ENCODE measurements at regions not wholly inside any gene's neighbourhood (a gene's known extent, or its start where the extent isn't known, plus 50 kb on each side); places are given as distances from the start of the nearest gene placed in this dataset.

GRCh38 chr15:96736384-96736783 lies 405.9 kb downstream of the NR2F2 start:
- Histone ChIP-seq H3K9ac (ENCODE audit: low read depth, low read length) (no peak overlapping the region), H3K27ac (ENCODE audit: low read depth, low read length) (no peak overlapping the region), H3K27me3 (ENCODE audit: insufficient read depth, low read length) (no peaks in the 10 kb centered on the region), H3K4me1 (ENCODE audit: insufficient read depth, low read length) (peaks cover 6% of the 10 kb centered on the region), H3K4me3 (ENCODE audit: low read length) (no peak overlapping the region), H3K9me3 (ENCODE audit: insufficient read depth, low read depth, low read length) (no peaks in the 10 kb centered on the region), H3K36me3 (ENCODE audit: insufficient read depth, low read length) (no peaks in the 10 kb centered on the region)
- 94% methylated on average over 2 of the region's 2 CpGs for WGBS

GRCh38 chr15:96737408-96737807 lies 406.9 kb downstream of the NR2F2 start:
- H3K36me3 ChIP-seq (ENCODE audit: insufficient read depth, low read length) = no peaks in the 10 kb centered on the region
- H3K4me3 ChIP-seq (ENCODE audit: low read length) = no peak overlapping the region
- no peak overlapping the region for H3K9ac ChIP-seq (ENCODE audit: low read depth, low read length)
- 97% methylated on average over 6 of the region's 6 CpGs for whole genome bisulfite sequencing
- H3K27me3 ChIP-seq (ENCODE audit: insufficient read depth, low read length) = no peaks in the 10 kb centered on the region
- no peak overlapping the region for H3K27ac ChIP-seq (ENCODE audit: low read depth, low read length)
- peaks cover 6% of the 10 kb centered on the region for H3K4me1 ChIP-seq (ENCODE audit: insufficient read depth, low read length)
- H3K9me3 ChIP-seq (ENCODE audit: insufficient read depth, low read depth, low read length) = no peaks in the 10 kb centered on the region

- Histone ChIP-seq H3K9me3 (ENCODE audit: insufficient read depth, low read depth, low read length) (no peaks in the 10 kb centered on the region), H3K9ac (ENCODE audit: low read depth, low read length) (no peak overlapping the region), H3K4me3 (ENCODE audit: low read length) (no peak overlapping the region), H3K4me1 (ENCODE audit: insufficient read depth, low read length) (peaks cover 3% of the 10 kb centered on the region; the same call in 1 of the 2 replicates), H3K27ac (ENCODE audit: low read depth, low read length) (no peak overlapping the region), H3K27me3 (ENCODE audit: insufficient read depth, low read length) (no peaks in the 10 kb centered on the region), H3K36me3 (ENCODE audit: insufficient read depth, low read length) (no peaks in the 10 kb centered on the region)
- 81% methylated on average over 2 of the region's 4 CpGs for WGBS
Observed at GRCh38 chr15:96746665-96747064, 416.2 kb downstream of the NR2F2 start.

- Histone ChIP-seq H3K9me3 (ENCODE audit: insufficient read depth, low read depth, low read length) (no peaks in the 10 kb centered on the region), H3K36me3 (ENCODE audit: insufficient read depth, low read length) (no peaks in the 10 kb centered on the region), H3K4me1 (ENCODE audit: insufficient read depth, low read length) (peaks cover 3% of the 10 kb centered on the region; the same call in 1 of the 2 replicates), H3K4me3 (ENCODE audit: low read length) (no peak overlapping the region), H3K27me3 (ENCODE audit: insufficient read depth, low read length) (no peaks in the 10 kb centered on the region), H3K27ac (ENCODE audit: low read depth, low read length) (no peak overlapping the region), H3K9ac (ENCODE audit: low read depth, low read length) (no peak overlapping the region)
- 94% methylated on average over 4 of the region's 4 CpGs for WGBS
Observed at GRCh38 chr15:96747291-96747690, 416.8 kb downstream of the NR2F2 start.

GRCh38 chr15:96750361-96750760 lies 419.9 kb downstream of the NR2F2 start:
- Histone ChIP-seq H3K4me1 (ENCODE audit: insufficient read depth, low read length) (peaks cover 3% of the 10 kb centered on the region; the same call in 1 of the 2 replicates), H3K27me3 (ENCODE audit: insufficient read depth, low read length) (no peaks in the 10 kb centered on the region), H3K9ac (ENCODE audit: low read depth, low read length) (no peak overlapping the region), H3K9me3 (ENCODE audit: insufficient read depth, low read depth, low read length) (no peaks in the 10 kb centered on the region), H3K36me3 (ENCODE audit: insufficient read depth, low read length) (no peaks in the 10 kb centered on the region), H3K4me3 (ENCODE audit: low read length) (no peak overlapping the region), H3K27ac (ENCODE audit: low read depth, low read length) (no peak overlapping the region)
- WGBS = 96% methylated on average over 3 of the region's 3 CpGs

- Histone ChIP-seq H3K27ac (ENCODE audit: low read depth, low read length) (no peak overlapping the region), H3K4me3 (ENCODE audit: low read length) (no peak overlapping the region), H3K4me1 (ENCODE audit: insufficient read depth, low read length) (no peaks in the 10 kb centered on the region), H3K36me3 (ENCODE audit: insufficient read depth, low read length) (no peaks in the 10 kb centered on the region), H3K9ac (ENCODE audit: low read depth, low read length) (no peak overlapping the region), H3K9me3 (ENCODE audit: insufficient read depth, low read depth, low read length) (no peaks in the 10 kb centered on the region), H3K27me3 (ENCODE audit: insufficient read depth, low read length) (no peaks in the 10 kb centered on the region)
- 93% methylated on average over 3 of the region's 3 CpGs for WGBS
Observed at GRCh38 chr15:96756146-96756545, 425.6 kb downstream of the NR2F2 start.

GRCh38 chr15:96756656-96757055 lies 426.2 kb downstream of the NR2F2 start:
- H3K4me1 ChIP-seq (ENCODE audit: insufficient read depth, low read length) = no peaks in the 10 kb centered on the region
- no peaks in the 10 kb centered on the region for H3K9me3 ChIP-seq (ENCODE audit: insufficient read depth, low read depth, low read length)
- H3K27me3 ChIP-seq (ENCODE audit: insufficient read depth, low read length) = no peaks in the 10 kb centered on the region
- WGBS = 91% methylated on average over 12 of the region's 15 CpGs
- H3K4me3 ChIP-seq (ENCODE audit: low read length) = no peak overlapping the region
- no peak overlapping the region for H3K27ac ChIP-seq (ENCODE audit: low read depth, low read length)
- no peak overlapping the region for H3K9ac ChIP-seq (ENCODE audit: low read depth, low read length)
- H3K36me3 ChIP-seq (ENCODE audit: insufficient read depth, low read length) = no peaks in the 10 kb centered on the region

- no peaks in the 10 kb centered on the region for H3K4me1 ChIP-seq (ENCODE audit: insufficient read depth, low read length)
- no peak overlapping the region for H3K9ac ChIP-seq (ENCODE audit: low read depth, low read length)
- H3K36me3 ChIP-seq (ENCODE audit: insufficient read depth, low read length) = no peaks in the 10 kb centered on the region
- H3K9me3 ChIP-seq (ENCODE audit: insufficient read depth, low read depth, low read length) = no peaks in the 10 kb centered on the region
- no peaks in the 10 kb centered on the region for H3K27me3 ChIP-seq (ENCODE audit: insufficient read depth, low read length)
- no peak overlapping the region for H3K27ac ChIP-seq (ENCODE audit: low read depth, low read length)
- no peak overlapping the region for H3K4me3 ChIP-seq (ENCODE audit: low read length)
Observed at GRCh38 chr15:96762566-96762965, 432.1 kb downstream of the NR2F2 start.

GRCh38 chr15:96764501-96764900 lies 434.0 kb downstream of the NR2F2 start:
- Histone ChIP-seq H3K4me1 (ENCODE audit: insufficient read depth, low read length) (0 out of 2 replicates have a peak, but pooled peaks cover 3% of the 10 kb centered on the region), H3K9me3 (ENCODE audit: insufficient read depth, low read depth, low read length) (no peaks in the 10 kb centered on the region), H3K9ac (ENCODE audit: low read depth, low read length) (no peak overlapping the region), H3K27ac (ENCODE audit: low read depth, low read length) (no peak overlapping the region), H3K4me3 (ENCODE audit: low read length) (no peak overlapping the region), H3K36me3 (ENCODE audit: insufficient read depth, low read length) (no peaks in the 10 kb centered on the region), H3K27me3 (ENCODE audit: insufficient read depth, low read length) (no peaks in the 10 kb centered on the region)
- 94% methylated on average over 24 of the region's 24 CpGs for WGBS

GRCh38 chr15:96764946-96765345 lies 434.4 kb downstream of the NR2F2 start:
- H3K36me3 ChIP-seq (ENCODE audit: insufficient read depth, low read length) = no peaks in the 10 kb centered on the region
- no peak overlapping the region for H3K4me3 ChIP-seq (ENCODE audit: low read length)
- 0 out of 2 replicates have a peak, but pooled peaks cover 3% of the 10 kb centered on the region for H3K4me1 ChIP-seq (ENCODE audit: insufficient read depth, low read length)
- no peak overlapping the region for H3K9ac ChIP-seq (ENCODE audit: low read depth, low read length)
- no peak overlapping the region for H3K27ac ChIP-seq (ENCODE audit: low read depth, low read length)
- WGBS = 94% methylated on average over 8 of the region's 8 CpGs
- no peaks in the 10 kb centered on the region for H3K27me3 ChIP-seq (ENCODE audit: insufficient read depth, low read length)
- H3K9me3 ChIP-seq (ENCODE audit: insufficient read depth, low read depth, low read length) = no peaks in the 10 kb centered on the region

GRCh38 chr15:96766366-96766765 lies 435.9 kb downstream of the NR2F2 start:
- 92% methylated on average over 4 of the region's 4 CpGs for WGBS
- Histone ChIP-seq H3K27me3 (ENCODE audit: insufficient read depth, low read length) (no peaks in the 10 kb centered on the region), H3K4me3 (ENCODE audit: low read length) (no peak overlapping the region), H3K27ac (ENCODE audit: low read depth, low read length) (no peak overlapping the region), H3K9ac (ENCODE audit: low read depth, low read length) (no peak overlapping the region), H3K36me3 (ENCODE audit: insufficient read depth, low read length) (no peaks in the 10 kb centered on the region), H3K4me1 (ENCODE audit: insufficient read depth, low read length) (0 out of 2 replicates have a peak, but pooled peaks cover 3% of the 10 kb centered on the region), H3K9me3 (ENCODE audit: insufficient read depth, low read depth, low read length) (no peaks in the 10 kb centered on the region)

All from HUES64 (cell line).